SK-N-SH (cell line): ENCODE measurements at regions not wholly inside any gene's neighbourhood (a gene's known extent, or its start where the extent isn't known, plus 50 kb on each side); places are given as distances from the start of the nearest gene placed in this dataset.

Experiments used
- CTCF ChIA-PET: fragments of 300-600, 350-600 bp; formaldehyde crosslinking; extraction: SDS; loops from one replicate; lab custom pipeline; 2021; lab: Yijun Ruan, JAX
- POLR2A ChIA-PET: fragments of 350-600 bp; sonication (Branson Sonifier 250); formaldehyde crosslinking; extraction: SDS; loops from one replicate; lab custom pipeline; 2020; ENCODE audit warnings: antibody characterized with exemption, inconsistent platforms; lab: Yijun Ruan, JAX
- DNase-seq: peaks from one replicate; pipeline ENCODE4 v3.0.0; 2012
- H2AFZ ChIP-seq: fragments of 200-600 bp; sonication (generic); 2 replicates; pipeline ENCODE4 v1.8.1; 2016; ENCODE audit warnings: antibody characterized with exemption, mild to moderate bottlenecking, low read depth
- H3F3A ChIP-seq: fragments of 200-600 bp; sonication (generic); replicated peaks from 2 replicates; pipeline ENCODE3; 2016; ENCODE audit warnings: antibody characterized with exemption, mild to moderate bottlenecking; ENCODE audit not compliant: insufficient read depth
- H3K27ac ChIP-seq, 2 experiments: fragments of 200-500 bp in 1 of 2; fragments of 200-600 bp in 1 of 2; sonication (Bioruptor generic) in 1 of 2; sonication (generic), shearing (Covaris generic) in 1 of 2; 2 replicates each; pipeline versions ENCODE4 v1.5.1 to v1.6.1; 2014 to 2016; ENCODE audit warnings: low read depth in 2 of 2, inconsistent platforms in 1 of 2, low read length in 1 of 2, mild to moderate bottlenecking in 1 of 2, mixed read lengths in 1 of 2
- H3K27me3 ChIP-seq: fragments of 200-600 bp; sonication (generic), shearing (Covaris generic); 2 replicates; pipeline ENCODE4 v1.6.1; 2016; ENCODE audit warnings: mixed run types; ENCODE audit not compliant: insufficient read depth
- H3K36me3 ChIP-seq, 2 experiments: fragments of 200-500 bp in 1 of 2; fragments of 200-600 bp in 1 of 2; sonication (Bioruptor generic) in 1 of 2; sonication (generic) in 1 of 2; replicated peaks in 1 of 2; 2 replicates each; pipeline versions ENCODE3 to v1.5.1; 2014 to 2016; ENCODE audit warnings: low read length in 1 of 2, mild to moderate bottlenecking in 1 of 2; ENCODE audit not compliant: insufficient read depth in 2 of 2, control insufficient read depth in 1 of 2
- H3K4me1 ChIP-seq, 2 experiments: fragments of 200-500 bp in 1 of 2; fragments of 200-600 bp in 1 of 2; sonication (Bioruptor generic) in 1 of 2; sonication (generic), shearing (Covaris generic) in 1 of 2; 2 replicates each; pipeline versions ENCODE4 v1.5.1 to v1.6.1; 2014 to 2016; ENCODE audit warnings: low read depth in 1 of 2, low read length in 1 of 2, mixed run types in 1 of 2; ENCODE audit not compliant: insufficient read depth in 2 of 2, control insufficient read depth in 1 of 2
- H3K4me2 ChIP-seq: fragments of 200-600 bp; sonication (generic), shearing (Covaris generic); 2 replicates; pipeline ENCODE4 v1.6.1; 2017; ENCODE audit warnings: mixed run types
- H3K4me3 ChIP-seq, 2 experiments: fragments of 200-500 bp in 1 of 2; fragments of 200-600 bp in 1 of 2; sonication (Bioruptor generic) in 1 of 2; sonication (generic), shearing (Covaris generic) in 1 of 2; 2 replicates each; pipeline versions ENCODE4 v1.5.1 to v1.8.1; 2014 to 2016; ENCODE audit warnings: low read depth in 2 of 2, inconsistent platforms in 1 of 2, low read length in 1 of 2, mild to moderate bottlenecking in 1 of 2, mixed read lengths in 1 of 2, moderate library complexity in 1 of 2
- H3K79me2 ChIP-seq: fragments of 200-600 bp; sonication (generic); 2 replicates; pipeline ENCODE4 v1.8.1; 2017; ENCODE audit warnings: mild to moderate bottlenecking; ENCODE audit not compliant: insufficient read depth
- H3K9ac ChIP-seq: fragments of 200-600 bp; sonication (generic); 2 replicates; pipeline ENCODE4 v1.6.1; 2017; ENCODE audit warnings: mixed run types
- H3K9me2 ChIP-seq: fragments of 200-600 bp; sonication (generic); 2 replicates; pipeline ENCODE4 v1.6.1; 2017; ENCODE audit warnings: mixed run types
- H3K9me3 ChIP-seq: fragments of 200-600 bp; sonication (generic); 2 replicates; pipeline ENCODE4 v1.6.1; 2017; ENCODE audit warnings: mixed run types, mild to moderate bottlenecking, moderate library complexity
- H4K20me1 ChIP-seq: fragments of 200-600 bp; sonication (generic); 2 replicates; pipeline ENCODE4 v1.6.1; 2017; ENCODE audit warnings: mild to moderate bottlenecking, mixed run types; ENCODE audit not compliant: insufficient read depth
- CTCF ChIP-seq: fragments of 200-600 bp; sonication (generic); IDR thresholded peaks from 2 replicates; pipeline ENCODE4 v1.6.1; 2017; ENCODE audit warnings: antibody characterized with exemption, mild to moderate bottlenecking, moderate library complexity
- EP300 ChIP-seq, 2 experiments: IDR thresholded peaks; 2 replicates each; pipeline versions ENCODE4 v1.4.0 to v1.6.1; 2012; ENCODE audit warnings: borderline replicate concordance in 1 of 2, low read depth in 1 of 2, low read length in 1 of 2
- FOSL2 ChIP-seq: IDR thresholded peaks from 2 replicates; pipeline ENCODE4 v1.4.0; 2012; ENCODE audit warnings: low read depth, mild to moderate bottlenecking, moderate library complexity, borderline replicate concordance
- GATA2 ChIP-seq: sonication (generic); formaldehyde crosslinking; IDR thresholded peaks from 2 replicates; pipeline ENCODE4 v1.5.0; 2020; ENCODE audit warnings: mild to moderate bottlenecking, missing genetic modification reagents
- IRF3 ChIP-seq: fragments of 150-350 bp; IDR thresholded peaks from 2 replicates; pipeline ENCODE4 v1.6.1; 2016; ENCODE audit warnings: mild to moderate bottlenecking, low read depth, low read length
- JUND ChIP-seq: IDR thresholded peaks from 2 replicates; pipeline ENCODE4 v1.4.0; 2012
- MAX ChIP-seq: IDR thresholded peaks from 2 replicates; pipeline ENCODE4 v1.4.0; 2012; ENCODE audit warnings: low read depth
- MEF2A ChIP-seq: IDR thresholded peaks from 2 replicates; pipeline ENCODE4 v1.4.0; 2012; ENCODE audit warnings: low read depth, borderline replicate concordance
- NRF1 ChIP-seq: IDR thresholded peaks from 2 replicates; pipeline ENCODE4 v1.6.1; 2012; ENCODE audit warnings: low read depth, mild to moderate bottlenecking, low read length
- PBX3 ChIP-seq: IDR thresholded peaks from 2 replicates; pipeline ENCODE4; 2012
- RAD21 ChIP-seq: IDR thresholded peaks from 2 replicates; pipeline ENCODE4 v1.6.1; 2012; ENCODE audit warnings: mild to moderate bottlenecking, low read length
- RCOR1 ChIP-seq: fragments of 150-350 bp; IDR thresholded peaks from 2 replicates; pipeline ENCODE4 v1.6.1; 2017; ENCODE audit warnings: antibody characterized with exemption, low read length
- RXRA ChIP-seq: IDR thresholded peaks from 2 replicates; pipeline ENCODE4 v1.4.0; 2012; ENCODE audit warnings: low read depth, mild to moderate bottlenecking, borderline replicate concordance
- TCF12 ChIP-seq: IDR thresholded peaks from 2 replicates; pipeline ENCODE4 v1.4.0; 2012
- TEAD4 ChIP-seq: IDR thresholded peaks from 2 replicates; pipeline ENCODE4 v1.4.0; 2012; ENCODE audit warnings: mild to moderate bottlenecking, borderline replicate concordance; ENCODE audit not compliant: insufficient read depth
- USF2 ChIP-seq: fragments of 150-350 bp; IDR thresholded peaks from 2 replicates; pipeline ENCODE4 v1.6.1; 2017; ENCODE audit warnings: antibody characterized with exemption, low read length, low read depth, borderline replicate concordance
- WGBS: methylation state at CpG from one replicate; pipeline ENCODE4 v1.1.6; 2017; ENCODE audit warnings: low lambda C conversion rate; 5-methylcytosine and 5-hydroxymethylcytosine counted together

- ChIA-PET POLR2A (no interaction called here), CTCF (no interaction called here)
- Histone ChIP-seq H3K27me3 (no peaks in the 10 kb centered on the region), H3K9me2 (no peaks in the 10 kb centered on the region), H3K79me2 (no peaks in the 10 kb centered on the region), H4K20me1 (no peaks in the 10 kb centered on the region), H3K36me3 (no peaks in the 10 kb centered on the region), H3F3A (peaks cover 26% of the 10 kb centered on the region), H2AFZ (no peak overlapping the region), H3K4me2 (no peak overlapping the region), H3K4me1 (peaks cover 0 to 14% of the 10 kb centered on the region in 2 experiments; a peak in 1 of 4 replicates), H3K9me3 (no peaks in the 10 kb centered on the region), H3K9ac (no peak overlapping the region), H3K27ac (no peak overlapping the region), H3K4me3 (no peak overlapping the region)
- WGBS, result 42% methylated on average over 6 of the region's 6 CpGs
- no peak for TF ChIP-seq GATA2 (CRISPR knock-in tag)
- no peak for TF ChIP-seq CTCF
- no peak for TF ChIP-seq USF2
- no peak for TF ChIP-seq NRF1
- TF ChIP-seq RXRA, result no peak
- no peak for TF ChIP-seq MAX
- no peak for TF ChIP-seq TEAD4
- TF ChIP-seq EP300 (IDR thresholded peaks at IDR 0.05; ENCODE audit: borderline replicate concordance in 1 of 2, low read depth in 1 of 2, low read length in 1 of 2), result no peak
- no peak for TF ChIP-seq IRF3
- no peak for TF ChIP-seq TCF12
- DNase-seq, result no peak
Measured at GRCh38 chr6:148226284-148226683, 116.4 kb upstream of the SASH1 start.

GRCh38 chr6:148231572-148231971 lies 111.1 kb upstream of the SASH1 start:
- TF ChIP-seq FOSL2 (peak; percentile 57; the same call in 1 of the 2 replicates), IRF3 (no peak), MEF2A (peak; percentile 29; the same call in 1 of the 2 replicates), TEAD4 (peak; percentile 46; the same call in 1 of the 2 replicates), JUND (peak; percentile 43; the same call in 1 of the 2 replicates), RCOR1 (no peak), RAD21 (no peak), MAX (no peak), PBX3 (peak; percentile 82), EP300 (IDR thresholded peaks at IDR 0.05; ENCODE audit: borderline replicate concordance in 1 of 2, low read depth in 1 of 2, low read length in 1 of 2) (peak in 1 of 2 experiments; percentile 52; a peak in 1 of 4 replicates), TCF12 (peak; percentile 71), RXRA (0 out of 2 replicates have a peak, but pooled peaks have one; percentile 23)
- H3K4me1 ChIP-seq, result no peaks in the 10 kb centered on the region
- H3F3A ChIP-seq, result peaks cover 19% of the 10 kb centered on the region
- H3K27me3 ChIP-seq, result no peaks in the 10 kb centered on the region
- no peaks in the 10 kb centered on the region for H3K36me3 ChIP-seq
- no peak for DNase-seq
- no peaks in the 10 kb centered on the region for H3K9me3 ChIP-seq
- H3K4me2 ChIP-seq, result no peak overlapping the region
- H3K27ac ChIP-seq, result peak overlapping the region in 1 of 2 experiments; percentile 77; a peak in 2 of 4 replicates
- 3% methylated on average over 4 of the region's 4 CpGs for WGBS
- peak overlapping the region; percentile 15; the same call in 1 of the 2 replicates for H3K9ac ChIP-seq
- no peaks in the 10 kb centered on the region for H3K9me2 ChIP-seq
- H3K4me3 ChIP-seq, result no peak overlapping the region
- ChIA-PET POLR2A (no interaction called here), CTCF (no interaction called here)
- H4K20me1 ChIP-seq, result no peaks in the 10 kb centered on the region
- no peak overlapping the region for H2AFZ ChIP-seq
- H3K79me2 ChIP-seq, result no peaks in the 10 kb centered on the region
